ENCODE measurements at regions not wholly inside any gene's neighbourhood (a gene's known extent, or its start where the extent isn't known, plus 50 kb on each side); places are given as distances from the start of the nearest gene placed in this dataset.

DNA sequence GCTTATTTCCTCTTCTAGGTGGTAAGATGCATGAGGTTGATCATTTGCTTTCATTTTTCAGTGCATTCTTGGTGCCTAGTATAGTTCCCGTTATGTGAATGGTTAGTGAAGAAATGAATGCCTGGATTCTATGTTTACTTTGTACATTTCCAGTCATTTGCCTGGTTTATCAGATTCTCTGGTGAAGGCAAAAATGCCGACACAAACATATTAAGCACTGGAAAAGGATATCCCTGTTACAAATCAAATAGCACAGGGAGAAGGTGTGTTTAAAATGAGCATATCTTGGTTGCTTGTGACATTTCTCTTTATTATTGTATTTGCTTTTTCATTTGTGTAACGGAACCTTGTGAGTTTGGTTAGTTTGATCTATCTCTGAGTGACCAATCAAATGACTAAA, 211.3 kb downstream of the MBL2 start:
- H3K4me2 ChIP-seq (ENCODE audit: insufficient read depth, low read length), result no peak overlapping the region
- no peak overlapping the region for H3K4me3 ChIP-seq (ENCODE audit: insufficient read depth, low read length)
- no peaks in the 10 kb centered on the region for H3K9me3 ChIP-seq (ENCODE audit: low read depth, low read length)
- no peaks in the 10 kb centered on the region for H3K36me3 ChIP-seq (ENCODE audit: insufficient read depth, low read length)
- no peak overlapping the region for H3K27ac ChIP-seq (ENCODE audit: low read depth, low read length)
- no peak overlapping the region for H2AFZ ChIP-seq (ENCODE audit: low read length)
- H3K4me1 ChIP-seq (ENCODE audit: insufficient read depth, low read length), result no peaks in the 10 kb centered on the region
- no peaks in the 10 kb centered on the region for H3K79me2 ChIP-seq (ENCODE audit: insufficient read depth, low read length)
- H3K27me3 ChIP-seq (ENCODE audit: insufficient read depth, low read length), result no peaks in the 10 kb centered on the region
- DNase-seq (ENCODE audit: insufficient read length, low spot score, missing footprints), result no peak
- no peaks in the 10 kb centered on the region for H4K20me1 ChIP-seq (ENCODE audit: insufficient read depth, low read length)
- TF ChIP-seq, protein P1, sequence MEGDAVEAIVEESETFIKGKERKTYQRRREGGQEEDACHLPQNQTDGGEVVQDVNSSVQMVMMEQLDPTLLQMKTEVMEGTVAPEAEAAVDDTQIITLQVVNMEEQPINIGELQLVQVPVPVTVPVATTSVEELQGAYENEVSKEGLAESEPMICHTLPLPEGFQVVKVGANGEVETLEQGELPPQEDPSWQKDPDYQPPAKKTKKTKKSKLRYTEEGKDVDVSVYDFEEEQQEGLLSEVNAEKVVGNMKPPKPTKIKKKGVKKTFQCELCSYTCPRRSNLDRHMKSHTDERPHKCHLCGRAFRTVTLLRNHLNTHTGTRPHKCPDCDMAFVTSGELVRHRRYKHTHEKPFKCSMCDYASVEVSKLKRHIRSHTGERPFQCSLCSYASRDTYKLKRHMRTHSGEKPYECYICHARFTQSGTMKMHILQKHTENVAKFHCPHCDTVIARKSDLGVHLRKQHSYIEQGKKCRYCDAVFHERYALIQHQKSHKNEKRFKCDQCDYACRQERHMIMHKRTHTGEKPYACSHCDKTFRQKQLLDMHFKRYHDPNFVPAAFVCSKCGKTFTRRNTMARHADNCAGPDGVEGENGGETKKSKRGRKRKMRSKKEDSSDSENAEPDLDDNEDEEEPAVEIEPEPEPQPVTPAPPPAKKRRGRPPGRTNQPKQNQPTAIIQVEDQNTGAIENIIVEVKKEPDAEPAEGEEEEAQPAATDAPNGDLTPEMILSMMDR (IDR thresholded peaks at IDR 0.05; ENCODE audit: extremely low read depth, low read depth, low read length), result no peak

- no peaks in the 10 kb centered on the region for H3K27me3 ChIP-seq (ENCODE audit: insufficient read depth, low read length)
- peak overlapping the region; percentile 0 for H2AFZ ChIP-seq (ENCODE audit: low read length)
- H4K20me1 ChIP-seq (ENCODE audit: insufficient read depth, low read length), result no peaks in the 10 kb centered on the region
- H3K4me1 ChIP-seq (ENCODE audit: insufficient read depth, low read length), result peaks cover 9% of the 10 kb centered on the region
- H3K27ac ChIP-seq (ENCODE audit: low read depth, low read length), result no peak overlapping the region
- no peaks in the 10 kb centered on the region for H3K36me3 ChIP-seq (ENCODE audit: insufficient read depth, low read length)
- DNase-seq (ENCODE audit: insufficient read length, low spot score, missing footprints), result no peak
- no peaks in the 10 kb centered on the region for H3K9me3 ChIP-seq (ENCODE audit: low read depth, low read length)
- H3K79me2 ChIP-seq (ENCODE audit: insufficient read depth, low read length), result no peaks in the 10 kb centered on the region
- TF ChIP-seq, protein P1 (IDR thresholded peaks at IDR 0.05; ENCODE audit: extremely low read depth, low read depth, low read length), result no peak
- H3K4me2 ChIP-seq (ENCODE audit: insufficient read depth, low read length), result no peak overlapping the region
- no peak overlapping the region for H3K4me3 ChIP-seq (ENCODE audit: insufficient read depth, low read length)
Measured at GRCh38 chr10:52563360-52563759, 209.2 kb downstream of the MBL2 start.

DNA sequence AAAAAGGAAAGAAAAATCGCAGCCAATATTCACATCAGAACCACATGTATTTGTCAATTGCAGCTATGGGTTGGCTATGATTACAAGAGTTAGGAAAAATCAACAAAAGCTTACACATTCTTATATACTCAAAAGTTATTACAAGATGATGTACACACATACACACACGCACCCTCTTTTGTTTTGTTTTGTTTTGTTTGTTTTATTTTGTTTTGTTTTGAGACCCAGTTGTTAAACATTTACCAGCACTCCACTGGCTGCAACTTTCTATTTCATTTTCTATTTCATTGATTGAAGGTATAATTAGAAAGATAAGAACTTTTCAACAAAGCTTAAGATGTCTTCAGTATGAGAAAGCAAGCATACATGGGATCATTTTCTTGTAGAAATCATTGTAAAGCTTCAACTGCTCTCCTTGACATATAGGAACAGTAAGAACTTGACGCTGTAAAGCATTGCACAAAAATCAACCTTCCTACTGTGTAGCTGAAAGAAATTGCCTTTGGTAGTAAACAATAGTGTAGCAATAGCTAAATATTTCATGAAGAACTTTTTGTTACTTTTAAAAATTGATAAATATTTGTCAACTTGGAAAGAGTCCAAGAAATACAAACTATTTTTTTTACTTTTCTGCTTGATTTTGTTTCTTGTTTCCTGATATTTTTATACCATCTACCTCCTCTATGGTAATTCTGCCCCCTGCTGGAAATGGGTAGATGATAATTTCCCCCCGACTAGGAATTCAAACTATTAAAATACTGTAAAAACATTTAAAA, 205.9 kb downstream of the MBL2 start:
- H3K79me2 ChIP-seq (ENCODE audit: insufficient read depth, low read length), result no peaks in the 10 kb centered on the region
- no peaks in the 10 kb centered on the region for H3K9me3 ChIP-seq (ENCODE audit: low read depth, low read length)
- peak overlapping the region; percentile 23 for H2AFZ ChIP-seq (ENCODE audit: low read length)
- TF ChIP-seq, protein P1 (IDR thresholded peaks at IDR 0.05; ENCODE audit: extremely low read depth, low read depth, low read length), result peak; percentile 72
- H3K27ac ChIP-seq (ENCODE audit: low read depth, low read length), result no peak overlapping the region
- no peaks in the 10 kb centered on the region for H4K20me1 ChIP-seq (ENCODE audit: insufficient read depth, low read length)
- peaks cover 2% of the 10 kb centered on the region for H3K27me3 ChIP-seq (ENCODE audit: insufficient read depth, low read length)
- H3K4me2 ChIP-seq (ENCODE audit: insufficient read depth, low read length), result peak overlapping the region; percentile 58
- DNase-seq (ENCODE audit: insufficient read length, low spot score, missing footprints), result no peak
- H3K4me1 ChIP-seq (ENCODE audit: insufficient read depth, low read length), result peaks cover 11% of the 10 kb centered on the region
- no peak overlapping the region for H3K4me3 ChIP-seq (ENCODE audit: insufficient read depth, low read length)
- H3K36me3 ChIP-seq (ENCODE audit: insufficient read depth, low read length), result no peaks in the 10 kb centered on the region

DNA sequence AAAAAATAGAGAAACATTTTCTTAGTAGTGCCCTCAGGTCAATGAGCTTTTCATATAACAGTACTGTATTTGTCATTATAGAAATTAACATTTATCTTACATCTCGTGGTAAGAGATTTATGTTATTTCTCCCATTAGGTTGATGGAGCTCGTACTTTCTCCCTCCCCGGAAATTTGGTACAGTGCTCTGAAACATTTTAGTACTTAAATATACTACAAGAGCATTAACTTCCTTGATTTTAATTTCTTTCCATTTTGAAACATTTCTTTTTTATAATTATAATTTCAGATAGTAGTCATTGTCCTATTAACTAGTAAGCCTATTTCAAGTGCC, 205.4 kb downstream of the MBL2 start:
- Histone ChIP-seq H3K79me2 (ENCODE audit: insufficient read depth, low read length) (no peaks in the 10 kb centered on the region), H3K4me3 (ENCODE audit: insufficient read depth, low read length) (no peak overlapping the region), H3K9me3 (ENCODE audit: low read depth, low read length) (no peaks in the 10 kb centered on the region), H3K36me3 (ENCODE audit: insufficient read depth, low read length) (no peaks in the 10 kb centered on the region), H4K20me1 (ENCODE audit: insufficient read depth, low read length) (no peaks in the 10 kb centered on the region), H3K4me2 (ENCODE audit: insufficient read depth, low read length) (no peak overlapping the region), H3K4me1 (ENCODE audit: insufficient read depth, low read length) (peaks cover 11% of the 10 kb centered on the region), H3K27ac (ENCODE audit: low read depth, low read length) (no peak overlapping the region), H2AFZ (ENCODE audit: low read length) (no peak overlapping the region), H3K27me3 (ENCODE audit: insufficient read depth, low read length) (peaks cover 2% of the 10 kb centered on the region)
- TF ChIP-seq, protein P1 (IDR thresholded peaks at IDR 0.05; ENCODE audit: extremely low read depth, low read depth, low read length), result no peak
- no peak for DNase-seq (ENCODE audit: insufficient read length, low spot score, missing footprints)
